ENCODE measurements at regions not wholly inside any gene's neighbourhood (a gene's known extent, or its start where the extent isn't known, plus 50 kb on each side); places are given as distances from the start of the nearest gene placed in this dataset.
A peak's percentile ranks its signal among the peaks of the same experiment; 100 is the strongest.

DNA sequence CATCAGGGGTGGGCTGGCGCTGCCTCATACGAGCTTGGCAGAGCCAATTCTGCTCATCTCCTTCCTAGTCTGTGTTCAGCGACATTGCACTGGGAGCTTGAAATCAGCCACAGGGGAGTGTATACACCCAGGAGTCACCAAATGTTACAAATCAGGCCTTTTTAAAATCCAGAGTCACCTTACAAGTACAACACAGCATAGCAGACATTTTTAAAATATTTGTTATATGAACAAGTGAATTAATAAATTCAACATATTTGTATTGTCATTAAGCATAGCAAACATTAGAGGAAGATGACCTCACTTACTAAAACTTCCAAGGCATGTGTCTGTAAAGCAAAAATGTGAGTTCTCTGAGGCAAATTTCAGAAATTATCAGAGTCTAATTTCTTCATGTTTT lies 210.0 kb downstream of the HLX start (continued):
- TF ChIP-seq, protein P1, sequence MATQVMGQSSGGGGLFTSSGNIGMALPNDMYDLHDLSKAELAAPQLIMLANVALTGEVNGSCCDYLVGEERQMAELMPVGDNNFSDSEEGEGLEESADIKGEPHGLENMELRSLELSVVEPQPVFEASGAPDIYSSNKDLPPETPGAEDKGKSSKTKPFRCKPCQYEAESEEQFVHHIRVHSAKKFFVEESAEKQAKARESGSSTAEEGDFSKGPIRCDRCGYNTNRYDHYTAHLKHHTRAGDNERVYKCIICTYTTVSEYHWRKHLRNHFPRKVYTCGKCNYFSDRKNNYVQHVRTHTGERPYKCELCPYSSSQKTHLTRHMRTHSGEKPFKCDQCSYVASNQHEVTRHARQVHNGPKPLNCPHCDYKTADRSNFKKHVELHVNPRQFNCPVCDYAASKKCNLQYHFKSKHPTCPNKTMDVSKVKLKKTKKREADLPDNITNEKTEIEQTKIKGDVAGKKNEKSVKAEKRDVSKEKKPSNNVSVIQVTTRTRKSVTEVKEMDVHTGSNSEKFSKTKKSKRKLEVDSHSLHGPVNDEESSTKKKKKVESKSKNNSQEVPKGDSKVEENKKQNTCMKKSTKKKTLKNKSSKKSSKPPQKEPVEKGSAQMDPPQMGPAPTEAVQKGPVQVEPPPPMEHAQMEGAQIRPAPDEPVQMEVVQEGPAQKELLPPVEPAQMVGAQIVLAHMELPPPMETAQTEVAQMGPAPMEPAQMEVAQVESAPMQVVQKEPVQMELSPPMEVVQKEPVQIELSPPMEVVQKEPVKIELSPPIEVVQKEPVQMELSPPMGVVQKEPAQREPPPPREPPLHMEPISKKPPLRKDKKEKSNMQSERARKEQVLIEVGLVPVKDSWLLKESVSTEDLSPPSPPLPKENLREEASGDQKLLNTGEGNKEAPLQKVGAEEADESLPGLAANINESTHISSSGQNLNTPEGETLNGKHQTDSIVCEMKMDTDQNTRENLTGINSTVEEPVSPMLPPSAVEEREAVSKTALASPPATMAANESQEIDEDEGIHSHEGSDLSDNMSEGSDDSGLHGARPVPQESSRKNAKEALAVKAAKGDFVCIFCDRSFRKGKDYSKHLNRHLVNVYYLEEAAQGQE (IDR thresholded peaks at IDR 0.05; ENCODE audit: low read depth, low read length), result no peak

DNA sequence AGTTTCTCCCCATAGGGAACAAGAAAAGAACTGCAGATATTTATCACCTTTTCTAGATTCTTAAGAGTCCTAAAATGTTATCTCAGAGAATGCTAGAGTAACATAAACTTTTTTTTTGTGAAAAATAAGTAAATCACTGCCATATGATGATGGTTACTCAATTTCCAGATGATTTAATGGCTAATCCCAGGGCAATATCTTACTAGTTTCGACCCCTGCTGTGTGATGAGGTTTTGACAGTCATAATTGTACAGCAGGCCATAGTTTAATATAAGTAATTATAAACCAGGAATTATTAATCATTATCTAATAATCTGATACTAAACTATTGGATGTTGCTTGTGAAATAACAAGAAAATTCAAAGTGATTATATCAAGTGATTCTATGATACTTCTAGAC lies 210.6 kb downstream of the HLX start:
- H3K79me2 ChIP-seq (ENCODE audit: insufficient read depth), result no peaks in the 10 kb centered on the region
- no peaks in the 10 kb centered on the region for H3K9me3 ChIP-seq
- H3K36me3 ChIP-seq (replicated peaks in 1 of 2; ENCODE audit: control insufficient read depth in 1 of 2, insufficient read depth in 2 of 2, low read length in 1 of 2), result no peaks in the 10 kb centered on the region
- POLR2A ChIA-PET, result no interaction called here
- no peak for DNase-seq
- TF ChIP-seq NRF1 (IDR thresholded peaks at IDR 0.05; ENCODE audit: low read depth, low read length) (no peak), TEAD4 (IDR thresholded peaks at IDR 0.05; ENCODE audit: borderline replicate concordance, insufficient read depth) (no peak), RCOR1 (IDR thresholded peaks at IDR 0.05; ENCODE audit: low read length) (no peak), NFIC (IDR thresholded peaks at IDR 0.05; ENCODE audit: borderline replicate concordance) (no peak), JUND (IDR thresholded peaks at IDR 0.05) (no peak), EP300 (IDR thresholded peaks at IDR 0.05; ENCODE audit: borderline replicate concordance in 1 of 2, low read depth in 1 of 2, low read length in 1 of 2) (no peak)
- H3K9ac ChIP-seq, result peak overlapping the region; percentile 8; the same call in 1 of the 2 replicates
- H3K9me2 ChIP-seq, result no peaks in the 10 kb centered on the region
- 0 out of 2 replicates have a peak overlapping the region, but pooled peaks have one; percentile 26 for H3K4me2 ChIP-seq
- no peak overlapping the region for H3K4me3 ChIP-seq (ENCODE audit: low read depth in 2 of 2, low read length in 1 of 2)
- peaks cover 14 to 21% of the 10 kb centered on the region in 2 experiments; a peak in 3 of 4 replicates for H3K4me1 ChIP-seq (ENCODE audit: control insufficient read depth in 1 of 2, insufficient read depth in 2 of 2, low read depth in 1 of 2, low read length in 1 of 2)
- peak overlapping the region; percentile 58 for H2AFZ ChIP-seq (ENCODE audit: low read depth)
- CTCF ChIA-PET, result no interaction called here
- no peaks in the 10 kb centered on the region for H3K27me3 ChIP-seq (ENCODE audit: insufficient read depth)
- 44% methylated on average over 1 of the region's 1 CpG for WGBS (ENCODE audit: low lambda C conversion rate)
- H3K27ac ChIP-seq (ENCODE audit: low read depth in 2 of 2, low read length in 1 of 2), result peak overlapping the region; percentile 65 to 86; a peak in 3 of 4 replicates
- H3F3A ChIP-seq (replicated peaks; ENCODE audit: insufficient read depth), result peaks cover 17% of the 10 kb centered on the region
- H4K20me1 ChIP-seq (ENCODE audit: insufficient read depth), result no peaks in the 10 kb centered on the region

DNA sequence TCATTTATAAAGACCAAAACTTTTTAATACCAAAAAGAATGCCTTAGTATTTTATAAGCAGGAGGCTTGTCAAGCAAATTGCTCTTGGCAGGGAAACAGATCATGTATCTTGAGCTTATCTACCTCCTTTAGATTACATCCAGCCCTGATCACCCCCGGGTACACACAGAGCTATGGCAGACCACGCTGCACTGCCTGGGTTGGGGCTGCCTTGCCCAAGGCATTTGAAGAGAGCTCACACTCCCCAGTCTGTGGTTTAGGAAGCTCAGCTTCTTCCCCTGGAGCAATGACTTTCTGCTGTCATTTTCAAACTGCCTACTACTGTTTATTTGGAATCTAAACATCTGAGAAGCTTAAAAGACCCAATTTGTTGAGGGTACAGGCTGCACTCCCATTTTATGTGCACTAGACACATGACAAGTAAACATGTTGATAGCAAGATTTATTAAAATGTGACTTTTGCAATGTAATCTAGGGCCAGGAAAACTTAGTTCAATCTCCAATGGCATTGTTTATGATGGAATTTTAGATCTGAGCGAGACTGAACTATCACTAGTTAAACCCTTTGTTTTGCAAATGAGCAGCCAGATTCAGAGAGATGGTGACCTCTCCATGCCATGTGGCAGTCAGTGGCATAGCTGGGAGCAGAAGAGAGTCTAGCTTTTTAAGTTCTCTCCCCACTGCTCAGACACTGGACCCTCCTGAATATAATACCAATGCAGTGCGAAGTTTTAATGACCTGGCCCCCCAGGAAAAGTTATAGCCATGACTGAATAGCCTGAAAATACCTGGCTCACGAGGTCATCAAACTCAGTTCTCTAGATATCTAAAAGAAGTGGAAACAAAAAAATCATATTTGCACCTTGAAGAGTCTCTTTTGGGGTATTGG lies 214.9 kb downstream of the HLX start:
- Histone ChIP-seq H3K27ac (ENCODE audit: low read depth in 2 of 2, low read length in 1 of 2) (peak overlapping the region in 1 of 2 experiments; percentile 60; a peak in 2 of 4 replicates), H3K9me2 (no peaks in the 10 kb centered on the region), H3K4me2 (no peak overlapping the region), H3K27me3 (ENCODE audit: insufficient read depth) (no peaks in the 10 kb centered on the region), H2AFZ (ENCODE audit: low read depth) (peak overlapping the region; percentile 47; the same call in 1 of the 2 replicates), H3K9ac (no peak overlapping the region), H3F3A (replicated peaks; ENCODE audit: insufficient read depth) (peaks cover 16% of the 10 kb centered on the region), H3K79me2 (ENCODE audit: insufficient read depth) (no peaks in the 10 kb centered on the region), H3K9me3 (no peaks in the 10 kb centered on the region), H3K4me1 (ENCODE audit: control insufficient read depth in 1 of 2, insufficient read depth in 2 of 2, low read depth in 1 of 2, low read length in 1 of 2) (peaks cover 14 to 17% of the 10 kb centered on the region in 2 experiments; a peak in 3 of 4 replicates), H4K20me1 (ENCODE audit: insufficient read depth) (no peaks in the 10 kb centered on the region), H3K36me3 (replicated peaks in 1 of 2; ENCODE audit: control insufficient read depth in 1 of 2, insufficient read depth in 2 of 2, low read length in 1 of 2) (no peaks in the 10 kb centered on the region), H3K4me3 (ENCODE audit: low read depth in 2 of 2, low read length in 1 of 2) (no peak overlapping the region)
- ChIA-PET POLR2A (no interaction called here), CTCF (interaction anchor here (0.9 to 1.6 kb wide), 4 partner anchors 10 to 186 kb away, joined by 3 to 5 read pairs (median 3); no protein-coding TSS in a partner anchor)
- peak; percentile 46 for DNase-seq
- WGBS (ENCODE audit: low lambda C conversion rate), result 54% methylated on average over 5 of the region's 5 CpGs
- TF ChIP-seq, protein P2, sequence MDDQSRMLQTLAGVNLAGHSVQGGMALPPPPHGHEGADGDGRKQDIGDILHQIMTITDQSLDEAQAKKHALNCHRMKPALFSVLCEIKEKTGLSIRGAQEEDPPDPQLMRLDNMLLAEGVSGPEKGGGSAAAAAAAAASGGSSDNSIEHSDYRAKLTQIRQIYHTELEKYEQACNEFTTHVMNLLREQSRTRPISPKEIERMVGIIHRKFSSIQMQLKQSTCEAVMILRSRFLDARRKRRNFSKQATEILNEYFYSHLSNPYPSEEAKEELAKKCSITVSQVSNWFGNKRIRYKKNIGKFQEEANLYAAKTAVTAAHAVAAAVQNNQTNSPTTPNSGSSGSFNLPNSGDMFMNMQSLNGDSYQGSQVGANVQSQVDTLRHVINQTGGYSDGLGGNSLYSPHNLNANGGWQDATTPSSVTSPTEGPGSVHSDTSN (IDR thresholded peaks at IDR 0.05), result peak; percentile 60
- TF ChIP-seq GATA2 (CRISPR knock-in tag; IDR thresholded peaks at IDR 0.05), result peak; percentile 66
- TF ChIP-seq EP300 (IDR thresholded peaks at IDR 0.05; ENCODE audit: borderline replicate concordance in 1 of 2, low read depth in 1 of 2, low read length in 1 of 2), result peak in 1 of 2 experiments; percentile 51; a peak in 1 of 4 replicates
- TF ChIP-seq CHD2 (IDR thresholded peaks at IDR 0.05; ENCODE audit: low read length, partially characterized antibody), result no peak
